Caco-2 (cell line): ENCODE measurements at regions not wholly inside any gene's neighbourhood (a gene's known extent, or its start where the extent isn't known, plus 50 kb on each side); places are given as distances from the start of the nearest gene placed in this dataset.

Source experiments
- BruUV-seq: library from RNA; stranded (reverse); fragments of 400-500 nt; replicated peaks from 2 replicates; lab custom pipeline; 2021; lab: Mats Ljungman, UMichigan
- CTCF ChIA-PET: fragments of 300-600 bp; sonication (Branson Sonifier 250); formaldehyde crosslinking; loops from one replicate; lab custom pipeline; 2022; ENCODE audit warnings: antibody characterized with exemption; lab: Charles Lee
- POLR2A ChIA-PET: fragments of 300-600 bp; sonication (Branson Sonifier 250); formaldehyde crosslinking; loops from one replicate; lab custom pipeline; 2022; ENCODE audit warnings: antibody characterized with exemption; lab: Charles Lee
- DNase-seq, 2 experiments: peaks; one replicate each; pipeline versions ENCODE4 v3.0.0 to v3.0.0-alpha.2; 2020 to 2022
- H3K27me3 ChIP-seq: replicated peaks from 2 replicates; pipeline ENCODE4 v1.6.0; 2011; ENCODE audit warnings: low read length; ENCODE audit not compliant: control insufficient read depth, insufficient read depth
- H3K36me3 ChIP-seq: 2 replicates; pipeline ENCODE4 v1.5.1; 2011; ENCODE audit warnings: low read length; ENCODE audit not compliant: control insufficient read depth, insufficient read depth
- H3K4me1 ChIP-seq: fragments of 250-450 bp; sonication (Bioruptor Pico); 2 replicates; pipeline ENCODE4 v1.5.1; 2020; ENCODE audit warnings: mild to moderate bottlenecking
- H3K4me3 ChIP-seq: 2 replicates; pipeline ENCODE4 v1.5.1; 2011; ENCODE audit warnings: low read depth, mild to moderate bottlenecking, control low read depth, low read length
- H3K9me3 ChIP-seq: fragments of 250-450 bp; sonication (Bioruptor Pico); 2 replicates; pipeline ENCODE4 v1.5.1; 2020; ENCODE audit warnings: mild to moderate bottlenecking, moderate library complexity
- H3K27ac Mint-ChIP-seq: one replicate; pipeline ENCODE4 v1.8.0; 2022; ENCODE audit warnings: mixed read lengths; ENCODE audit not compliant: unreplicated experiment
- H3K27me3 Mint-ChIP-seq: one replicate; pipeline ENCODE4 v1.8.0; 2022; ENCODE audit warnings: mixed read lengths; ENCODE audit not compliant: insufficient read depth, unreplicated experiment
- H3K36me3 Mint-ChIP-seq: one replicate; pipeline ENCODE4 v1.8.0; 2022; ENCODE audit warnings: mild to moderate bottlenecking, mixed read lengths; ENCODE audit not compliant: insufficient read depth, unreplicated experiment
- H3K4me1 Mint-ChIP-seq: one replicate; pipeline ENCODE4 v1.8.0; 2022; ENCODE audit warnings: low read depth, mixed read lengths; ENCODE audit not compliant: unreplicated experiment
- H3K4me3 Mint-ChIP-seq: one replicate; pipeline ENCODE4 v1.8.0; 2022; ENCODE audit warnings: mild to moderate bottlenecking, moderate library complexity, mixed read lengths; ENCODE audit not compliant: unreplicated experiment
- H3K9me3 Mint-ChIP-seq: one replicate; pipeline ENCODE4 v1.8.0; 2022; ENCODE audit warnings: mixed read lengths; ENCODE audit not compliant: unreplicated experiment
- CTCF ChIP-seq, 2 experiments: fragments of 200-600 bp in 1 of 2; IDR thresholded peaks; 1 replicate in 1 of 2; 2 replicates in 1 of 2; pipeline versions ENCODE4 v1.5.1 to v1.8.0; 2011 to 2022; ENCODE audit warnings: antibody characterized with exemption in 1 of 2, control low read depth in 1 of 2, inconsistent platforms in 1 of 2, low read depth in 1 of 2, low read length in 1 of 2, mild to moderate bottlenecking in 1 of 2, moderate library complexity in 1 of 2; ENCODE audit not compliant: insufficient read depth in 1 of 2, severe bottlenecking in 1 of 2, unreplicated experiment in 1 of 2
- intact Hi-C: fragments of 100-400 bp; cut with micrococcal nuclease; formaldehyde crosslinking; loops from one replicate; pipeline ENCODE4 v1.10.0; 2022; ENCODE audit not compliant: unreplicated experiment

DNA sequence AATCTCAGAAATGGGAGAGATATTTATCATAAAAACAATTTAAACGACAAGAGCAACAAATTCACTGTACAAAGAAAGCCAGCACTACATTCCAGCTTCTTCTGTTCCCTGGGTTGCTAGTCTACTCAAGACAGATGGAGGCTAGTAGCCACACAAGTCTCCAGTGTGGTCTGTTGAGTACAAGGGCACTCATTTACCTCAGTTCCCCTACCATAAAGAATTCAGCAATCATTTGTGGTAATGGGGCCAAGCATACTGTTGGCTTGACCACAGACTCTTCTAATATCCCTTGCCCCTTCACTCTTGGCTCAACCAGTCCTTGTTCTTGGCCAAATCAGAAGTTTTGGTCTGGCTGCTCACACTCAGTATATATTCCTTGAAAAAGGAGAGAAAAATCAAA is 212.3 kb downstream of the COX18 start:
- POLR2A ChIA-PET, result no interaction called here
- no TSS peak for BruUV-seq
- Mint-ChIP-seq H3K4me1 (no peaks in the 10 kb centered on the region), H3K4me3 (no peak overlapping the region), H3K27ac (no peak overlapping the region), H3K9me3 (no peaks in the 10 kb centered on the region), H3K36me3 (no peaks in the 10 kb centered on the region), H3K27me3 (peaks cover 2% of the 10 kb centered on the region)
- intact Hi-C loops, result no loop called here
- Histone ChIP-seq H3K9me3 (no peaks in the 10 kb centered on the region), H3K4me3 (no peak overlapping the region), H3K36me3 (no peaks in the 10 kb centered on the region), H3K4me1 (no peaks in the 10 kb centered on the region), H3K27me3 (no peaks in the 10 kb centered on the region)
- no peak for DNase-seq
- CTCF ChIA-PET, result no interaction called here
- no peak for TF ChIP-seq CTCF (IDR thresholded peaks at IDR 0.05; ENCODE audit: insufficient read depth in 1 of 2, low read depth in 1 of 2, low read length in 1 of 2, severe bottlenecking in 1 of 2, unreplicated experiment in 1 of 2)

DNA sequence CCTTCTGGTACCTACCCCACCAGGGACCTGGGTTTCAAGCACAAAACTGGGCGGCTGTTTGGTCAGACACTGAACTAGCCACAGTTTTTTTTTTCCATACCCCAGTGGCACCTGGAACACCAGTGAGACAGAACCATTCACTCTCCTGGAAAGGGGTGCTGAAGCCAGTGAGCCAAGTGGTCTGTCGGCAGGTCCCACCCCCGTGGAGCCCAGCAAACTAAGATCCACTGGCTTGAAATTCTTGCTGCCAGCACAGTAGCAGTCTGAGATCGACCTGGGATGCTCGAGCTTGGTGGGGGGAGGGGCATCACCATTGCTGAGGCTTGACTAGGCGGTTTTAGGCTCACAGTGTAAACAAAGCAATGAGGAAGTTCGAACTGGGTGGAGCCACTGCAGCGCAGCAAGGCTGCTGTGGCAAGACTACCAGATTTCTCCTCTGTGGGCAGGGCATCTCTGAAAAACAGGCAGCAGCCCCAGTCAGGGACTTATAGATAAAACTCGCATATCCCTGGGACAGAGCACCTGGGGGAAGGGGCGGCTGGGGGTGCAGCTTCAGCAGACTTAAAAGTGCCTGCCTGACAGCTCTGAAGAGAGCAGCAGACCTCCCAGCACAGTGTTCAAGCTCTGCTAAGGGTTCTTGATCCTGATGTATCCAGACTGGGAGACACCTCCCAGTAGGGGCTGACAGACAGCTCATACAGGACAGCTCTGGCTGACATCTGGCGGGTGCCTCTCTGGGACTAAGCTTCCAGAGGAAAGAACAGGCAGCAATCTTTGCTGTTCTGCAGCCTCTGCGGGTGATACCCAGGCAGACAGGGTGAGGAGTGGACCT is 223.0 kb downstream of the COX18 start:
- no peaks in the 10 kb centered on the region for H3K4me1 ChIP-seq
- H3K4me1 Mint-ChIP-seq, result no peaks in the 10 kb centered on the region
- H3K27ac Mint-ChIP-seq, result no peak overlapping the region
- H3K36me3 ChIP-seq, result no peaks in the 10 kb centered on the region
- no peak overlapping the region for H3K4me3 ChIP-seq
- no peaks in the 10 kb centered on the region for H3K27me3 Mint-ChIP-seq
- no peaks in the 10 kb centered on the region for H3K27me3 ChIP-seq
- no peak overlapping the region for H3K4me3 Mint-ChIP-seq
- POLR2A ChIA-PET, result no interaction called here
- H3K9me3 Mint-ChIP-seq, result peaks cover 8% of the 10 kb centered on the region
- BruUV-seq, result no TSS peak
- CTCF ChIA-PET, result no interaction called here
- TF ChIP-seq CTCF (IDR thresholded peaks at IDR 0.05; ENCODE audit: insufficient read depth in 1 of 2, low read depth in 1 of 2, low read length in 1 of 2, severe bottlenecking in 1 of 2, unreplicated experiment in 1 of 2), result no peak
- H3K36me3 Mint-ChIP-seq, result no peaks in the 10 kb centered on the region
- intact Hi-C loops, result no loop called here
- no peak for DNase-seq
- H3K9me3 ChIP-seq, result no peaks in the 10 kb centered on the region

DNA sequence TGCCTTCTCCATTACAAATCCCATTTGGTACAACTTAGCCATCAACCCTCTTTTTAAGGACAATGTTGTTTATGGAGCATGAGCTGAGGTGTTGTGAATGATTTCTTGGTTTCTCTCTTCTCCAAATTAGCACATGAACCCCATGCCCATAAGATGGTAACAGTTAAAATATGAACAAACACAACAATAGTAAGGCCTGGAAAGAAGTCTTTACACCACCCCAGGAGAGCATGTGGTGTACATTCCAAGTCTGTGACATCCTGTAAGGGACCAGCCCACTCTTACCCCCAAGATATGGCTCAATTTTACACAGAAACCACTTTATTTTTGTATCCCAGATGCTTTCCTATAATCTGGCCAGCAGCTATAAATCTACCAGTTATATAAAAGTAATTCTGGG is 226.1 kb downstream of the COX18 start:
- intact Hi-C loops, result no loop called here
- CTCF ChIA-PET, result no interaction called here
- peaks cover 8% of the 10 kb centered on the region for H3K9me3 Mint-ChIP-seq
- no peaks in the 10 kb centered on the region for H3K27me3 Mint-ChIP-seq
- Histone ChIP-seq H3K4me3 (no peak overlapping the region), H3K4me1 (no peaks in the 10 kb centered on the region), H3K9me3 (no peaks in the 10 kb centered on the region), H3K27me3 (no peaks in the 10 kb centered on the region), H3K36me3 (no peaks in the 10 kb centered on the region)
- POLR2A ChIA-PET, result no interaction called here
- no peak overlapping the region for H3K4me3 Mint-ChIP-seq
- no peak overlapping the region for H3K27ac Mint-ChIP-seq
- H3K4me1 Mint-ChIP-seq, result no peaks in the 10 kb centered on the region
- H3K36me3 Mint-ChIP-seq, result no peaks in the 10 kb centered on the region
- BruUV-seq, result no TSS peak
- TF ChIP-seq CTCF (IDR thresholded peaks at IDR 0.05; ENCODE audit: insufficient read depth in 1 of 2, low read depth in 1 of 2, low read length in 1 of 2, severe bottlenecking in 1 of 2, unreplicated experiment in 1 of 2), result no peak
- no peak for DNase-seq
